ENCODE measurements at regions not wholly inside any gene's neighbourhood (a gene's known extent, or its start where the extent isn't known, plus 50 kb on each side); places are given as distances from the start of the nearest gene placed in this dataset.

DNA sequence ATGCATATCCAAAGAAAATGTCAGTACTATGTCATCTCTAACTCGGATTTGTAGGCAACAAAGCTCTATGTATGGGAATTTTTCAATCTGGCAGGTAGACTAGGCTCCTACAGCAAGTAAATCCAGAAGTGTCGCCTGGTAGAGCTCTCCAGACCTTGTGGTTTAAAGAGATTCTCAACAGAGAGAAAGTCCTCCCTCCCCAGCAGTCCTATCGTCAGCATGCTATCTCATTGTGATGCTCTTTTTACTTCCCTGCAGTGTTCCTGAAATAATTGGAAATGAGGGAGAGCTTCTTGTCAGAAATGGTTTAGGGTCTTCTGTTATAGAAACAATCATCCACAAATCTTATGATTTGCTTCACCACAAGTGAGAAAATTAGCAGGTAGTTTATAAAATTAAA, 395.4 kb downstream of the FRK start:
- no peaks in the 10 kb centered on the region for H3K27me3 Mint-ChIP-seq (ENCODE audit: low read depth)
- H3K9me3 Mint-ChIP-seq (ENCODE audit: insufficient read depth): no peaks in the 10 kb centered on the region
- ChIA-PET POLR2A (no interaction called here), CTCF (no interaction called here)
- DNase-seq: no peak
- no peak overlapping the region for H3K27ac Mint-ChIP-seq
- H3K4me1 Mint-ChIP-seq (ENCODE audit: low read depth): no peaks in the 10 kb centered on the region
- ATAC-seq: no peak
- no peak overlapping the region for H3K4me3 Mint-ChIP-seq
- H3K36me3 Mint-ChIP-seq (ENCODE audit: low read depth): no peaks in the 10 kb centered on the region

GRCh38 chr6:115663681-115664080, 397.0 kb downstream of the FRK start:
- ATAC-seq: no peak
- no peaks in the 10 kb centered on the region for H3K9me3 Mint-ChIP-seq (ENCODE audit: insufficient read depth)
- H3K4me1 Mint-ChIP-seq (ENCODE audit: low read depth): no peaks in the 10 kb centered on the region
- DNase-seq: no peak
- no peak overlapping the region for H3K4me3 Mint-ChIP-seq
- ChIA-PET POLR2A (no interaction called here), CTCF (no interaction called here)
- H3K36me3 Mint-ChIP-seq (ENCODE audit: low read depth): no peaks in the 10 kb centered on the region
- H3K27ac Mint-ChIP-seq: no peak overlapping the region
- no peaks in the 10 kb centered on the region for H3K27me3 Mint-ChIP-seq (ENCODE audit: low read depth)

- Mint-ChIP-seq H3K27ac (no peak overlapping the region), H3K9me3 (ENCODE audit: insufficient read depth) (no peaks in the 10 kb centered on the region), H3K4me1 (ENCODE audit: low read depth) (no peaks in the 10 kb centered on the region), H3K4me3 (no peak overlapping the region), H3K27me3 (ENCODE audit: low read depth) (no peaks in the 10 kb centered on the region), H3K36me3 (ENCODE audit: low read depth) (no peaks in the 10 kb centered on the region)
- ATAC-seq (no peak), DNase-seq (no peak)
- CTCF ChIA-PET: no interaction called here
- POLR2A ChIA-PET: no interaction called here
Observed at GRCh38 chr6:115643762-115644161, 416.9 kb downstream of the FRK start.

- Mint-ChIP-seq H3K4me3 (no peak overlapping the region), H3K27me3 (ENCODE audit: low read depth) (no peaks in the 10 kb centered on the region), H3K27ac (no peak overlapping the region), H3K36me3 (ENCODE audit: low read depth) (no peaks in the 10 kb centered on the region), H3K4me1 (ENCODE audit: low read depth) (no peaks in the 10 kb centered on the region), H3K9me3 (ENCODE audit: insufficient read depth) (no peaks in the 10 kb centered on the region)
- POLR2A ChIA-PET: no interaction called here
- CTCF ChIA-PET: no interaction called here
- ATAC-seq (no peak), DNase-seq (no peak)
Observed at GRCh38 chr6:115634887-115635286, 425.8 kb downstream of the FRK start.

- ATAC-seq (no peak), DNase-seq (no peak)
- ChIA-PET POLR2A (no interaction called here), CTCF (no interaction called here)
- Mint-ChIP-seq H3K27me3 (ENCODE audit: low read depth) (no peaks in the 10 kb centered on the region), H3K36me3 (ENCODE audit: low read depth) (no peaks in the 10 kb centered on the region), H3K4me3 (no peak overlapping the region), H3K9me3 (ENCODE audit: insufficient read depth) (no peaks in the 10 kb centered on the region), H3K4me1 (ENCODE audit: low read depth) (no peaks in the 10 kb centered on the region), H3K27ac (no peak overlapping the region)
Observed at GRCh38 chr6:115634131-115634530, 426.6 kb downstream of the FRK start.

GRCh38 chr6:115631028-115631427, 429.7 kb downstream of the FRK start:
- H3K9me3 Mint-ChIP-seq (ENCODE audit: insufficient read depth): no peaks in the 10 kb centered on the region
- ATAC-seq: no peak
- no peaks in the 10 kb centered on the region for H3K36me3 Mint-ChIP-seq (ENCODE audit: low read depth)
- no peaks in the 10 kb centered on the region for H3K4me1 Mint-ChIP-seq (ENCODE audit: low read depth)
- no peak for DNase-seq
- ChIA-PET CTCF (no interaction called here), POLR2A (no interaction called here)
- H3K4me3 Mint-ChIP-seq: no peak overlapping the region
- no peak overlapping the region for H3K27ac Mint-ChIP-seq
- H3K27me3 Mint-ChIP-seq (ENCODE audit: low read depth): no peaks in the 10 kb centered on the region

GRCh38 chr6:115630424-115631024, 430.2 kb downstream of the FRK start:
- DNase-seq (no peak), ATAC-seq (no peak)
- Mint-ChIP-seq H3K36me3 (ENCODE audit: low read depth) (no peaks in the 10 kb centered on the region), H3K4me1 (ENCODE audit: low read depth) (no peaks in the 10 kb centered on the region), H3K9me3 (ENCODE audit: insufficient read depth) (no peaks in the 10 kb centered on the region), H3K27me3 (ENCODE audit: low read depth) (no peaks in the 10 kb centered on the region), H3K4me3 (no peak overlapping the region), H3K27ac (no peak overlapping the region)
- ChIA-PET POLR2A (no interaction called here), CTCF (interaction anchor here (0.5 kb wide), 1 partner anchor 18 kb away, joined by 3 read pairs; no protein-coding TSS in a partner anchor)

GRCh38 chr6:115629415-115629814, 431.3 kb downstream of the FRK start:
- no peak overlapping the region for H3K27ac Mint-ChIP-seq
- H3K27me3 Mint-ChIP-seq (ENCODE audit: low read depth): no peaks in the 10 kb centered on the region
- H3K4me3 Mint-ChIP-seq: no peak overlapping the region
- ATAC-seq (no peak), DNase-seq (no peak)
- ChIA-PET CTCF (no interaction called here), POLR2A (no interaction called here)
- no peaks in the 10 kb centered on the region for H3K36me3 Mint-ChIP-seq (ENCODE audit: low read depth)
- no peaks in the 10 kb centered on the region for H3K4me1 Mint-ChIP-seq (ENCODE audit: low read depth)
- H3K9me3 Mint-ChIP-seq (ENCODE audit: insufficient read depth): no peaks in the 10 kb centered on the region

DNA sequence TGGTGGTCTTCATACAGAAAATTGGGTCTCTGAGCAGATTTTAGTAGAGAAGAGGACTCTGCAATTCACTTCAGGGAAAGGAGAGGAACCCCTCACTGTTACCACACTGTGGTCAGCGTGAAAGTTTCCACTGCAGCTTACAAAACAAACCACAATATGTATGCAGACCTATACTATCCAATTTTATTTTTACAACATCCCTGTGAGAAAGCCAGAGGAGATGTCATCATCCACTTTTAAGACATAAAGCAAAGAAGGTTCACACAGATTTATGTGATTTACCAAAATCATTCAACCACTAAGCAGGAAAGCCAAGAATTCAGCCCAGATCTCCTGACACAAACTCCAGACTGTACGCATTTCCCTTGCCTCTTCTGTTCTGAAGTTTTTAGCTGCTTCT, 442.4 kb downstream of the FRK start:
- Mint-ChIP-seq H3K27ac (no peak overlapping the region), H3K27me3 (ENCODE audit: low read depth) (no peaks in the 10 kb centered on the region), H3K4me3 (no peak overlapping the region), H3K4me1 (ENCODE audit: low read depth) (no peaks in the 10 kb centered on the region), H3K36me3 (ENCODE audit: low read depth) (no peaks in the 10 kb centered on the region), H3K9me3 (ENCODE audit: insufficient read depth) (no peaks in the 10 kb centered on the region)
- POLR2A ChIA-PET: no interaction called here
- DNase-seq (no peak), ATAC-seq (no peak)
- CTCF ChIA-PET: no interaction called here

GRCh38 chr6:115617031-115617430, 443.7 kb downstream of the FRK start:
- no peaks in the 10 kb centered on the region for H3K36me3 Mint-ChIP-seq (ENCODE audit: low read depth)

DNA sequence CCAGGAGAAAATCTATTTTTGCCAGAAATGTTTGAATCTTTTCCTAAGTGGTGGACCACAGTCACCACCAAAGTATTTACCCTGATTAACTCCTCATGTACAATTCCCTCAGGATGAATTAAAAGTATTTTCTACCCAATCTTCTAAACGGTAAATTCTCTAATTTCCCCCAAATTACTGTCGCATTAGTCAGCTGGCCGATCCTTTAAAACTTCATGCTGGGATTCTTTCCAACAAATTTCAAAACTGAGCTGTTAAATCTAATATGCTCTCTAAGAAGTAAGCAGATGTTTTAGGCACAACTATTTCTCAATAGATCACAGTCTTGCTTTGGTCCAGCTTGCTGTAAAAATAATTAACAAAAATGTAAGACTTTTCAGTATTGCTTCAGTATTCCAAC, 447.2 kb downstream of the FRK start:
- Mint-ChIP-seq H3K36me3 (ENCODE audit: low read depth) (no peaks in the 10 kb centered on the region), H3K27ac (no peak overlapping the region), H3K27me3 (ENCODE audit: low read depth) (no peaks in the 10 kb centered on the region), H3K4me1 (ENCODE audit: low read depth) (no peaks in the 10 kb centered on the region), H3K9me3 (ENCODE audit: insufficient read depth) (no peaks in the 10 kb centered on the region), H3K4me3 (no peak overlapping the region)
- no peak for ATAC-seq
- ChIA-PET POLR2A (no interaction called here), CTCF (no interaction called here)
- no peak for DNase-seq

More at GRCh38 chr6:115617031-115617430, 443.7 kb downstream of the FRK start:
- DNase-seq (no peak), ATAC-seq (no peak)
- POLR2A ChIA-PET: no interaction called here
- H3K4me1 Mint-ChIP-seq (ENCODE audit: low read depth): no peaks in the 10 kb centered on the region
- H3K4me3 Mint-ChIP-seq: no peak overlapping the region
- H3K9me3 Mint-ChIP-seq (ENCODE audit: insufficient read depth): no peaks in the 10 kb centered on the region
- no peak overlapping the region for H3K27ac Mint-ChIP-seq
- CTCF ChIA-PET: no interaction called here
- H3K27me3 Mint-ChIP-seq (ENCODE audit: low read depth): no peaks in the 10 kb centered on the region

DNA sequence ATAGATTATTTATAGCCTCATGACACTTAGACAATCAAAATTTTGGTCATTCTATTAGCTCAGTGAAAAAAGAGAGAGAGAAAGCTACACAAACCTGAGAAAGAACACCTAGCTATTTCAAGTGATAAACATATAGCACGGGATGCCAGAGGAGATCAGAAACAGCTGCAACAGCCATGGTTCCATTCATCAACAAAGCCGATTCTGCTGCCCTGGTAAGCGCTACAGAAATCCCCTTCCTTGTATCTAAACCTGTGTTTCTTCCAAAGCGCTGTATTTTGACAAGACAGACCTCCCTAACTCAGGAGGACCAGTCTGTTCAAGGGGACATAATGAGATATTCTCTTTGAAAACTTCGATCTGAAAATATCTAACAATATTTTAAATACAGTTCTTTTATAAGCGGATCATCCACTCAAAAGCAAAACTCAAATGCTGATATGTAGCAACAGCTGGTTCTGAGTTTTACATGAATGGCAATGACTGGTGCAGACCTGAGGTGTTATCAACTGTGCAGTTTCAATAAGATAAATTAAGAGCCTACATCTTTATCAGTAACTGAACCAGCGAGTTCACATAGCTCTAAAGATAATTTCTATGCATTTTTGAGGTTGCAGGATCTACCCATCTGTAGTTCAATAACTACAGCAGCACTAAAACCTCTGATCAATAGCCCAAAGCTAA, 447.8 kb downstream of the FRK start:
- ChIA-PET CTCF (interaction anchor here (0.7 kb wide), 1 partner anchor 17 kb away, joined by 3 read pairs; no protein-coding TSS in a partner anchor), POLR2A (no interaction called here)
- Mint-ChIP-seq H3K4me1 (ENCODE audit: low read depth) (no peaks in the 10 kb centered on the region), H3K27me3 (ENCODE audit: low read depth) (no peaks in the 10 kb centered on the region), H3K27ac (no peak overlapping the region), H3K36me3 (ENCODE audit: low read depth) (no peaks in the 10 kb centered on the region), H3K4me3 (no peak overlapping the region), H3K9me3 (ENCODE audit: insufficient read depth) (no peaks in the 10 kb centered on the region)
- ATAC-seq (no peak), DNase-seq (no peak)

GRCh38 chr6:115612216-115612615, 448.5 kb downstream of the FRK start:
- no peak overlapping the region for H3K27ac Mint-ChIP-seq
- H3K9me3 Mint-ChIP-seq (ENCODE audit: insufficient read depth): no peaks in the 10 kb centered on the region
- ATAC-seq (no peak), DNase-seq (no peak)
- ChIA-PET POLR2A (no interaction called here), CTCF (interaction anchor here (0.7 kb wide), 1 partner anchor 18 kb away, joined by 3 read pairs; no protein-coding TSS in a partner anchor)
- no peaks in the 10 kb centered on the region for H3K27me3 Mint-ChIP-seq (ENCODE audit: low read depth)
- H3K4me1 Mint-ChIP-seq (ENCODE audit: low read depth): no peaks in the 10 kb centered on the region
- no peak overlapping the region for H3K4me3 Mint-ChIP-seq
- no peaks in the 10 kb centered on the region for H3K36me3 Mint-ChIP-seq (ENCODE audit: low read depth)

Data from activated CD8-positive, alpha-beta T cell treated with anti-CD3 and anti-CD28 coated beads, Interleukin-2, amount 10 ng/mL, durations not matched to agents 7 days and 5 days (primary cell).